AG09309 (cell line): ENCODE measurements at regions not wholly inside any gene's neighbourhood (a gene's known extent, or its start where the extent isn't known, plus 50 kb on each side); places are given as distances from the start of the nearest gene placed in this dataset.

ENCODE experiments used
- DNase-seq: peaks from one replicate; pipeline ENCODE4 v3.0.0-alpha.2; 2010; ENCODE audit warnings: low read depth
- H3K4me3 ChIP-seq: 2 replicates; pipeline ENCODE4 v1.5.1; 2011; ENCODE audit warnings: mild to moderate bottlenecking, low read depth, low read length, moderate library complexity; ENCODE audit not compliant: control insufficient read depth
- TF ChIP-seq, protein P1 (sequence below): IDR thresholded peaks from 2 replicates; pipeline ENCODE4 v1.5.1; 2011; ENCODE audit warnings: mild to moderate bottlenecking, low read depth, low read length, inconsistent platforms; ENCODE audit not compliant: insufficient read depth, control insufficient read depth; ENCODE audit errors: missing control alignments

DNA sequence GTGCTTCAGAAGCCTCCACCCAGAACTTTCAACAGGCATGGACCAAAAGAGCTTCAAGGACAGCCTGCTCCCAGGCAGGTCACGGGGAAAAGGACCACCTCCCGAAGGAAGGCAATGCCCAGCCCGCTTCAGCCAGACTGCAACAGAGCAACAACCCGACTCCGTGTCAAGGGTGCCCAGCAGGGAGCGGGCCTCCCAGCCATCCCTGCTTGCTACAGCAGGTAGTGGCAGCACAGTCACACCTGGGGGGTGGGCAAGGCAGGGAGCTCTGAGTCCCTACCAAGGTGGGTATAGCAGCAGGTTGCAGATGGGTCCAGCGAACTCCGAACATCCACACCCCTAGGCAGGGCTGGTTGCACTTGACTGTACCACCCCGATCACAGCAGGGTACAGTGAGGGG is 467.8 kb upstream of the PFKP start:
- DNase-seq, result no peak
- no peak overlapping the region for H3K4me3 ChIP-seq
- TF ChIP-seq, protein P1, sequence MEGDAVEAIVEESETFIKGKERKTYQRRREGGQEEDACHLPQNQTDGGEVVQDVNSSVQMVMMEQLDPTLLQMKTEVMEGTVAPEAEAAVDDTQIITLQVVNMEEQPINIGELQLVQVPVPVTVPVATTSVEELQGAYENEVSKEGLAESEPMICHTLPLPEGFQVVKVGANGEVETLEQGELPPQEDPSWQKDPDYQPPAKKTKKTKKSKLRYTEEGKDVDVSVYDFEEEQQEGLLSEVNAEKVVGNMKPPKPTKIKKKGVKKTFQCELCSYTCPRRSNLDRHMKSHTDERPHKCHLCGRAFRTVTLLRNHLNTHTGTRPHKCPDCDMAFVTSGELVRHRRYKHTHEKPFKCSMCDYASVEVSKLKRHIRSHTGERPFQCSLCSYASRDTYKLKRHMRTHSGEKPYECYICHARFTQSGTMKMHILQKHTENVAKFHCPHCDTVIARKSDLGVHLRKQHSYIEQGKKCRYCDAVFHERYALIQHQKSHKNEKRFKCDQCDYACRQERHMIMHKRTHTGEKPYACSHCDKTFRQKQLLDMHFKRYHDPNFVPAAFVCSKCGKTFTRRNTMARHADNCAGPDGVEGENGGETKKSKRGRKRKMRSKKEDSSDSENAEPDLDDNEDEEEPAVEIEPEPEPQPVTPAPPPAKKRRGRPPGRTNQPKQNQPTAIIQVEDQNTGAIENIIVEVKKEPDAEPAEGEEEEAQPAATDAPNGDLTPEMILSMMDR, result no peak

DNA sequence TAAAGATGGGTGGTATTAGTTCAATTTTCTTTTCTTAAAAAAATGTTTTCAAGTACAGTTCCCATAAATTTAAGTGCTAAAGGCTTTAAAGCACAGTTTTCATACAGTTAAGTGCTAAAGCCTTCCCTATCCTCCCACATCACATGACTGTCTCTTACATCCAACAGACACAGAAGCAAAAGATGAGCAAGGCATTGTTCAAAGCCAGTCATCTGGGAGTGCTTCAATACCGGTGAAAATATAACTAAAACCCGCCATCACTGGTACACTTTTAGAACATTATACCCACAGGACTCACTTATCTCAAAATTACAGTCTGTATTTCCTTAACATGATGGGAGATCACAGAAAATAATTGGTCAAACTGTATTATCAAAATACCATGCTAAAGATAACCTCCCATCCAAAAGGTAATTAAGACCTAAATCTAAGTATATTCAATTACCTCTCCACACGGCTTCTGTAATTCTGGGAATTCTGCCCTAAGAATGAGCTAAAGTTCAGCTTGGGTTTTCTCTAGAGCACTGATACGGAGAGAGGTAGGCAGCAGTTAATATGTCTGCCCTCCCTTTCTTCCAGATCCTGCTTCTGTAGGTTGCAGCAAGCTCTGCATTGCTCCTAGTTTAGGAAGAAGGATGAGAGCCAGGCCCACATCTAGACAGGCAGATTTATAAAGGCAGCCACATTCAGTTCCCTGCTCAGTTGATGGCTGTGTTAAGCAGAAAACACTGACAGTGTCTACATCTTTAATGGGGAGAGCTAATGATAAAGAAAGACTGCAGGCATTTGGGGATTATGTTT is 474.8 kb upstream of the PFKP start:
- TF ChIP-seq, protein P1, result no peak
- H3K4me3 ChIP-seq, result no peak overlapping the region
- no peak for DNase-seq

DNA sequence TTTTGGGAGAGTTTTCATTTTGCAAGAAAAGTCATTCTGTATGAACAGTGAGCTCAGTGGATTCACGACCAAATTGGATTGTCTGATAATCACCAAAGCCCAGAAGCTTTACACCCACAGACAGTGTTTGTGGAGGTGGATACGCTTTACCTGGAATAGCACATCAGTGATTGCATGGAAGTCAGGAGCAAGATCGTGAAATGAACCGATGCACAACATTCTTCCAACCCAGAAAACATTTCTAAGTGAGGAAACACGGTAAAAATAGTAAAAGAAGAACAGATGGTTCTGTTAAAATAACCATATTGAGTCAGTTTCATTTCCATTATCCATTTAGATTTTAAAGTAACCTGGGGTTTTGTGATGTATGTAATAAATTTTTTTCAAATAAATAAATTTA is 478.2 kb upstream of the PFKP start:
- TF ChIP-seq, protein P1, result no peak
- DNase-seq, result no peak
- H3K4me3 ChIP-seq, result no peak overlapping the region

DNA sequence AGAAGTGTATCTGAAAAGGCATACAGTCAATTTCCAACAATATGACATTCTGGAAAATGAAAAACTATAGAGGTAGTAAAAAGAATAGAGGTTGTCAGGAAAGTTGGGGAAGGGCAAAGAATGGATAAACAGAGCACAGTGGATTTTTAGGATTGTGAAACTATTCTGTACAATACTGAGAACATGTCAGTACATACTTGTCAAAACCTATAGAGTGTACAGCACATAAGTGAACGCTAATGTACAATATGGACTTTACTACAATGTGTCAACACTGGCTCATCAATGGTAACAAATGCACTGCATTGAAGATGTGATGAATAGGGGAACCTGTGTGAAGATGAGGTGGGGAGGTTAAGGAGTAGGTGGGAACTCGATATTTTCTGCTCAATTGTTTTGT is 483.0 kb upstream of the PFKP start:
- DNase-seq, result no peak
- TF ChIP-seq, protein P1, result no peak
- no peak overlapping the region for H3K4me3 ChIP-seq

DNA sequence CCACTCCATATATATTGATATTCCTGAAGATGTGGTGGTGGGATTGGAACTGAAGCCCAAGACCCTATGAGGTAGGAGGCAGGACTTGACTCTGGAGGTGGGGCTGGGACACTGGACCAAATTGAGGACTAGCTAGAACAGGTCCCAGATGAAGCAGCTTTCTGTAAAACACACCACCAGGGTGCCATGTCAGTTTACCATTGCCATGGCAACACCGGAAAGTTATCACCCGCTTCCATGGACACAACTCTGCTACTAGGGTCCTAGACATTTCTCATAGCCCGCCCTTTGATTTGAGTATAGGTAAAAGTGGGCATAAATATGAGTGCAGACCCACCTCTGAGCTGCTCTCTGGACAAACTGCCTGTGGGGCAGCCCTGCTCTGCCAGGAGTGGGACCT is 490.5 kb upstream of the PFKP start:
- H3K4me3 ChIP-seq, result no peak overlapping the region
- TF ChIP-seq, protein P1, result no peak
- DNase-seq, result no peak

DNA sequence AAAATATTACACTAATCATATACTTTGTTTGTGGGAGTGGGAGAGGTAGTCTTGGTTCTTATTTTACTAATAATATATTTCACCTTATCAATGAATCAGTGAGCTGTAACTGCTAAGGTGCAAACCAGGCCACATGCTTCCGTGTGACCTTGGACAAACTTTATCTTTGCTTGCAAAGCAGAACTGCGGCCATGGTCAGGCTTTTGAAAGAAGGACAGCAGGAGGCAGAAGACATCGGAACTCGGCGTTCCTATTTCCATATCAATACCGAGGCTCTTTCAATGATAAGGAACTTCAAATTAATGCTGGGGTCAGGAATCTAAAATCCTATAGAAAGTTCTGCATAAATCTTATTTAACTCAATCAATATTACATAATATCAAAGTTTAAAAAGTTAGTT is 491.9 kb upstream of the PFKP start:
- H3K4me3 ChIP-seq, result no peak overlapping the region
- TF ChIP-seq, protein P1, result no peak
- DNase-seq, result no peak
